ENCODE measurements at regions not wholly inside any gene's neighbourhood (a gene's known extent, or its start where the extent isn't known, plus 50 kb on each side); places are given as distances from the start of the nearest gene placed in this dataset.
A peak's percentile ranks its signal among the peaks of the same experiment; 100 is the strongest.

DNA sequence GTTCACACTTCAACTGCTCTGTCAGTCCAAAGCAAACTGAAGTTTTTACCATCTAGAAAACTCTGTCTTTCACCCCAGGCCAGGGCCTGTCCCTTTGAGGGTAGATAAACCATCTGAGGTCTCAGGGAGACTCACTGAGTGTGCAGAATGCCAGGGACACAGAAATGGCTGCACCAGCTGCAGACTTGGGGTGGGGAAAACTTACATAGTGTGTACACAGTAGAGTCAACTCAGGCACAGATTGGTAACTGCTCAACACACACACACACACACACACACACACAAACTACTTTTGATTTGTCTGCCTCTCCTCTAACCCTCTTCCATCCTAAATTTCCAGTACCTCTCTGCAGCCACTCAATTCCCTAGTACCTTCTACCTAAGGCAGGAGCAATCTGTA is 374.9 kb upstream of the JAG1 start:
- DNase-seq = no peak

GRCh38 chr20:11050350-11050749 is 376.6 kb upstream of the JAG1 start:
- DNase-seq = no peak

GRCh38 chr20:11051136-11051535 is 377.3 kb upstream of the JAG1 start:
- no peak for DNase-seq

DNA sequence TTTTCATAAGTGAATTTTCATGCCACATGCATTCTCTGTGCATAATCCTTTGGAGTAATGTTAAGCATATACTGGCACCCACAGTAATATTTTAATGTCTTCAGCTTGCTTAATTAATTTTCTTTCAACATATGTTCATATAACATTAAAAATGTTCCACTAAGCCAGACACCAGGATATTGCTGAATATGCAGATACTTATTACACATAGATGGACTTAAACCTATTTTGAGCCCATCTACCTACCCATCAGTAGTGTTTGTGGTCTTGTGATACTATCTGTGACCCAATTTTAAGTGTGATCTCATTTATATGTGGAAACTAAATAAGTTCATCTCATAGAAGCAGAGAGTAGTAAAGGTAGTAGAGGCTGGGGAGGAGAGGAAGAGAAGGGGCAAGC is 379.5 kb upstream of the JAG1 start:
- DNase-seq = no peak

- DNase-seq = no peak
Observed at GRCh38 chr20:11054266-11054993, 380.6 kb upstream of the JAG1 start.

- DNase-seq = no peak
Observed at GRCh38 chr20:11056414-11056813, 382.6 kb upstream of the JAG1 start.

- DNase-seq = peak; percentile 11
Observed at GRCh38 chr20:11057624-11058023, 383.8 kb upstream of the JAG1 start.

- no peak for DNase-seq
Observed at GRCh38 chr20:11059659-11060058, 385.9 kb upstream of the JAG1 start.

- no peak for DNase-seq
Observed at GRCh38 chr20:11060423-11061185, 386.8 kb upstream of the JAG1 start.

GRCh38 chr20:11063444-11063843 is 389.6 kb upstream of the JAG1 start:
- no peak for DNase-seq

DNA sequence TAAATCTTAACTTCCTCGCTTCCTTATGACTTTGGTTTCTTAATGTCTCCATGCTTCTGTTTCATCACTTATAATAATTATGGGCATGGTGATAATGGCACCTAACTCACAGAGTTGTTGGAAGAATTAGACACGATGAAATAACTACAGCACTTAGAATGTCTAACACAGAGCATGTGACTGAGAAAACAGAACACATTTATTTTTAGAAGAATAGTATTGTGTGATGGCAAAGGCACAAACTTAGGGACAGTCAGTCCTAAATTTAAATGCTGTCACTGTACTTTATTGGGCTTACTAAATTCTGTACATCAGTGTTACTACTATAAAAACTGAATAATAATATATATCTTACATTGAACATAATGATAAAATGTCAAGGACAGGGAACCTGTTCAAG is 391.1 kb upstream of the JAG1 start:
- DNase-seq = no peak

GRCh38 chr20:11067359-11067758 is 393.6 kb upstream of the JAG1 start:
- no peak for DNase-seq

- DNase-seq = no peak
Observed at GRCh38 chr20:11072982-11073381, 399.2 kb upstream of the JAG1 start.

- no peak for DNase-seq
Observed at GRCh38 chr20:11076434-11077105, 402.8 kb upstream of the JAG1 start.

GRCh38 chr20:11077226-11077625 is 403.4 kb upstream of the JAG1 start:
- no peak for DNase-seq

DNA sequence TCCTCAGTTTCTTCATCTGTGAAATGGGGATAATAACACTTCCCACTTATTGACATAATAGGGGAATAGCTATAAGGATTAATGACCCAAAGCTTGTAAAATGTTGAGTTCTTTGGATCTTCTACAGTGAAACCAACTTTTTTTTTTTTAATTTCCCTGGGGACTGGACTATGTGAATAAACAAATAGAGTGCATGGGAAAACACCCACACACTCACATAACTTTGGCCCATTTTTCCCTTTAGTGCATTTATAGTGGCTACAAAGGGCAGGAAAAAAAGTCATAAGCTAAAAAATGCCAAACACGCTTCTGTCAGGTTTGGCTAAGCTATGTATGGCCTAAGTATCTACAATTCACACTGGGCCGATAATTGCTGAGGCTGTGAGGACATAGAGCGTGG is 406.2 kb upstream of the JAG1 start:
- DNase-seq = no peak

DNA sequence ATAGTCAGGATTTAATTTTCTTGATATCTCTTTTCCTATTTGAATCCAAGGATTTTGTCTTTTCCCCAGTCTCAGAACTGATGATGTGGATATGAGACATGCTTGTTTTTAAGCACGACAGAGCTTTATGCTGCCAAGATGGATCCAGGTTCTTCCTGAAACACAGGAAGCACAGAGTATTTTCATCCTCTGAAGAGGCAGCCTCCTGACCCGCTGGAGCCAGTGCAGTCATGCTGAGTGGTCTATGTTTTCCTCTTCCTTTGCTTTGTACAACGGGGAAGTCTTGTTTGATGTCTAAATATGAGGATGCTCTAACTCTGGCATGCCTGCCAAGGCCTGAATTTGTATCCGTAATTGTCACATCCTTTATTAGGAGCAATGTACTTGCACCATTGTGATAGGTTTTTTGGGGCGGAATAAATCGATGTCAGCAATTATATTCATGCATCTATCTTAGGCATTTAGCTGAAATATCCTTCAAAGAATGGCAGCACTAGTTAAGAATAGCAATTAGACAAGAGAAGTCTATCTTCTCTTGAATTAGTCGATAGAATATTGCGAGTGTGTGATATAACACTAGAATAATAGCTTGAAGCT is 407.1 kb upstream of the JAG1 start:
- peak; percentile 6 for DNase-seq

GRCh38 chr20:11083841-11084240 is 410.0 kb upstream of the JAG1 start:
- DNase-seq = no peak

DNA sequence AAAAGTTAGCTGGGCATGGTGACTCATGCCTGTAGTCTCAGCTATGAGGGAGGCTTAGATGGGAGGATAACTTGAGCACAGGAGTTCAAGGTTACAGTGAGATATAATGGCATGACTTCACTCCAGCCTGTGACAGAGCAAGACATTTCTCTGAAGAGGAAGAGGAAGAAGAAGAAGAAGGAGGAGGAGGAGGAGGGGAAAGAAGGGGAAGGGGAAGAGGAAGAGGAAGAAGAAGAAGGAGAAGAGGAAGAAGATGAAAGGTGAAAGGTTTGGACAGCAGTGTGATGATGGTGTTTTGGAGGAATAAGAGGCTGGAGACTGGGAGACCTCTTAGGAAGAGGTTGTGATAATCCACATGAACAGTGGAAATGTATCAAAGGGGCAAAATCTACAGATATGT is 410.7 kb upstream of the JAG1 start:
- no peak for DNase-seq

DNA sequence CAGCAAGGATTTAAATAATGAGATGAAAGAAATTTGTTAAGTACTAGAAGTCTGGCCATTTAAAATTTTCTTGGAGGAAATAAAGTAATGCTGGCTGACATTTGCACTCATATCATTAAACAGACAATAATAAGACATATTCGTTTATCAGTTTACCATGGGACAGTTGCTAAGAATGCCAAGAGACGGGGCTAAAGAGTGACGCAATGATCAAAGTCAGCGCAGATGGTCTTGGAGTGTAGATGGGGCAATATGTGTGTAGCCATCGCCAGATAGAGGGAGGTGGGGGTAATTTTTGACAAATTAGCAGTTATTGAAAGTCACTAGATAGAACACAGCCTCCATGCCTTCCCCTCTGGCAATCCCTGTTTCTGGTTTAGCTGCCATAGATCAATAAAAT is 413.2 kb upstream of the JAG1 start:
- DNase-seq = no peak

GRCh38 chr20:11090751-11091150 is 417.0 kb upstream of the JAG1 start:
- no peak for DNase-seq

DNA sequence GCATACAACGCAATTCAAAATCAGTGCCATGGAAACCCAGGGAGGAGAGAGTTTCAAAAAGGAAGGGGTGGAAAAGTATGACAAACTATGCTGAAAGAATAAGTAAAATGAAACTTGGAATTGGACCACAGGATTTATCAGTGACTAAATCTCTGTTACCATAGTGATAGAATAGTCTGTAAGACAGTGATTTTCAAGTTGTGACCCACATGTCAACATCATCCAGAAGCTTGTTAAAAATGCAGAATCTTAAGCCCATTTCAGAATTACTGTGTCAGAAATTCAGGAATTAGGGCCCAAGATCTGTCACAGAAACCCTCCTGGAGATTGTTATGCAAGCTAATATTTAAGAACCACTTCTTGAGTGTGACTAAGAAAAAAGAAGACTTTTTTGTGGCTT is 417.7 kb upstream of the JAG1 start:
- DNase-seq = no peak

DNA sequence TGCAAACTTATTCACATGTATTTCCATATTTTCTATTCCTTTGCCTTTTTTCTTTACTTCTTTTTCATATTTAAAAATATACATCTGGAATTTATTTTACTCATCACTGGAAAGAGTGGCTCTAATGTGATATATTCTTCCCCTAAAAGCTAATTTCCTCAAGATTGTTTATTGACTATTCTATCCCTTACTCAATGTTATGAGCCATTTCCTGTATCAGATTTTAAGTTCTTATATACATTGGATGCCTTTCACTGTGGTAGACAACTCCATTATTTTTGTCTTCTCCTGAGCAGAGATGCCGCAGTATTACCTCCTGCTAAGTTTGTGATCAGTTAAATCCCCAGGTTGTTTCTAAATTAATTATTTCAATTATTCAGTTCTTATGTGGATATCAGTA is 418.4 kb upstream of the JAG1 start:
- DNase-seq = no peak
